ENCODE measurements at regions not wholly inside any gene's neighbourhood (a gene's known extent, or its start where the extent isn't known, plus 50 kb on each side); places are given as distances from the start of the nearest gene placed in this dataset.

GRCh38 chr2:22560021-22560420 lies 825.0 kb upstream of the KLHL29 start:
- TF ChIP-seq POLR2A (IDR thresholded peaks at IDR 0.05; ENCODE audit: borderline replicate concordance, extremely low read depth, insufficient read depth, insufficient read length) (no peak), CTCF (IDR thresholded peaks at IDR 0.05 in 2 of 3, conservative IDR thresholded peaks at IDR 0.05 in 1 of 3; ENCODE audit: borderline replicate concordance in 1 of 3, insufficient read depth in 1 of 3, low read depth in 2 of 3, low read length in 2 of 3) (no peak), EZH2 (IDR thresholded peaks at IDR 0.05) (no peak), YY1 (IDR thresholded peaks at IDR 0.05; ENCODE audit: extremely low read depth, insufficient replicate concordance, low read depth, low read length) (no peak), SIN3A (IDR thresholded peaks at IDR 0.05; ENCODE audit: low read depth) (no peak), MAX (IDR thresholded peaks at IDR 0.05) (no peak), POLR2AphosphoS5 (IDR thresholded peaks at IDR 0.05; ENCODE audit: low read depth, low read length) (no peak), ZNF274 (IDR thresholded peaks at IDR 0.05; ENCODE audit: low read depth, low read length) (no peak), CEBPB (IDR thresholded peaks at IDR 0.05; ENCODE audit: low read depth) (no peak), JUND (IDR thresholded peaks at IDR 0.05) (no peak), TCF7L2 (IDR thresholded peaks at IDR 0.05; ENCODE audit: borderline replicate concordance, extremely low read depth, insufficient read depth, insufficient read length) (no peak), ZBTB33 (IDR thresholded peaks at IDR 0.05; ENCODE audit: extremely low read depth, insufficient replicate concordance, low read length) (no peak), EZH2phosphoT487 (IDR thresholded peaks at IDR 0.05; ENCODE audit: borderline replicate concordance) (no peak)
